GM04504 (cell line): ENCODE measurements at regions not wholly inside any gene's neighbourhood (a gene's known extent, or its start where the extent isn't known, plus 50 kb on each side); places are given as distances from the start of the nearest gene placed in this dataset.
A peak's percentile ranks its signal among the peaks of the same experiment; 100 is the strongest.
"Not testable (repeated sequence)": the region's sequence is repeated elsewhere in the genome, so short reads cannot be mapped to it uniquely, and the experiment has no call there.

Experiments used
- DNase-seq: peaks from one replicate; pipeline ENCODE4 v3.0.0-alpha.2; 2012; ENCODE audit warnings: low read depth

- no peak for DNase-seq
These were observed 133.8 kb downstream of the MRPS30 start for GRCh38 chr5:44942524-44943001.

- no peak for DNase-seq
These were observed 134.9 kb downstream of the MRPS30 start for GRCh38 chr5:44943647-44944046.

- no peak for DNase-seq
These were observed 137.0 kb downstream of the MRPS30 start for GRCh38 chr5:44945743-44946142.

- no peak for DNase-seq
These were observed 140.9 kb downstream of the MRPS30 start for GRCh38 chr5:44949687-44950086.

GRCh38 chr5:44951371-44951770 lies 142.6 kb downstream of the MRPS30 start:
- no peak for DNase-seq

- no peak for DNase-seq
These were observed 143.6 kb downstream of the MRPS30 start for GRCh38 chr5:44952376-44952775.

GRCh38 chr5:44953078-44953477 lies 144.3 kb downstream of the MRPS30 start:
- no peak for DNase-seq

GRCh38 chr5:44958943-44959454 lies 150.3 kb downstream of the MRPS30 start:
- not testable (repeated sequence) for DNase-seq

GRCh38 chr5:44969825-44970224 lies 161.1 kb downstream of the MRPS30 start:
- DNase-seq = no peak

- DNase-seq = not testable (repeated sequence)
These were observed 162.2 kb downstream of the MRPS30 start for GRCh38 chr5:44970963-44971362.

- DNase-seq = no peak
These were observed 166.1 kb downstream of the MRPS30 start for GRCh38 chr5:44974813-44975212.

- no peak for DNase-seq
These were observed 173.0 kb downstream of the MRPS30 start for GRCh38 chr5:44981708-44982107.

GRCh38 chr5:44983006-44983405 lies 174.3 kb downstream of the MRPS30 start:
- DNase-seq = no peak

GRCh38 chr5:44987026-44987425 lies 178.3 kb downstream of the MRPS30 start:
- DNase-seq = no peak

- DNase-seq = no peak
These were observed 182.9 kb downstream of the MRPS30 start for GRCh38 chr5:44991693-44992092.

GRCh38 chr5:44993286-44993685 lies 184.5 kb downstream of the MRPS30 start:
- no peak for DNase-seq

- no peak for DNase-seq
These were observed 188.8 kb downstream of the MRPS30 start for GRCh38 chr5:44997506-44997905.

GRCh38 chr5:45007102-45007501 lies 198.4 kb downstream of the MRPS30 start:
- DNase-seq = not testable (repeated sequence)

- DNase-seq = no peak
These were observed 208.8 kb downstream of the MRPS30 start for GRCh38 chr5:45017568-45017967.

- DNase-seq = no peak
These were observed 220.8 kb downstream of the MRPS30 start for GRCh38 chr5:45029553-45029952.

- no peak for DNase-seq
These were observed 227.2 kb downstream of the MRPS30 start for GRCh38 chr5:45035991-45036390.

GRCh38 chr5:45037927-45038326 lies 229.2 kb downstream of the MRPS30 start:
- DNase-seq = no peak

GRCh38 chr5:45038366-45038987 lies 229.7 kb downstream of the MRPS30 start:
- DNase-seq = peak; percentile 4

GRCh38 chr5:45042283-45042682 lies 233.5 kb downstream of the MRPS30 start:
- DNase-seq = no peak
